Choroid plexus epithelial cell (primary cell): ENCODE measurements at regions not wholly inside any gene's neighbourhood (a gene's known extent, or its start where the extent isn't known, plus 50 kb on each side); places are given as distances from the start of the nearest gene placed in this dataset.

Source experiments
- DNase-seq: peaks from one replicate; pipeline ENCODE4 v3.0.0-alpha.2; 2010; ENCODE audit warnings: low read depth
- H3K4me3 ChIP-seq: 2 replicates; pipeline ENCODE4 v1.5.1; 2011; ENCODE audit warnings: low read depth, mild to moderate bottlenecking, control low read depth, low read length, moderate library complexity
- TF ChIP-seq, protein P1 (sequence below): conservative IDR thresholded peaks from 2 replicates; pipeline ENCODE4 v1.5.1; 2011; ENCODE audit warnings: low read depth, mild to moderate bottlenecking, control low read depth, inconsistent platforms, low read length, moderate library complexity

DNA sequence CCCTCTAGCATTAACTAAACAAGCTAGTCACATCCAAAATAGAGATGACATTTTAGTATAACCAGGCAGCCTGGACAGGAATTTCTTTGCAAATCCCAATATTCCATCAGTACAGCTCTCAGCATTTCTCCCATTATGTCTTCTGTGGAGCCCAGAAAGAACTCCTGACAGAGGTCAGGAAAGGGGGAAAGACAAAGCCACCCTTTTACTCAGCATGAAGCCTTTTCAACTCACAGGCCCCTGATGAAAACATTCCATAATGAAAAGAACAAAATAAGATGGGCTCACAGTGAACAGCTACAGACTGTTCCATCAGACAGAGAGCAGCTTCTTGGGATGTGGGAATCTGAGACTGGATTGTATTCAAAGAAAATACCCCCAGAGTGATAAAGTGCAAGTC is 80.6 kb downstream of the TEX35 start:
- TF ChIP-seq, protein P1, sequence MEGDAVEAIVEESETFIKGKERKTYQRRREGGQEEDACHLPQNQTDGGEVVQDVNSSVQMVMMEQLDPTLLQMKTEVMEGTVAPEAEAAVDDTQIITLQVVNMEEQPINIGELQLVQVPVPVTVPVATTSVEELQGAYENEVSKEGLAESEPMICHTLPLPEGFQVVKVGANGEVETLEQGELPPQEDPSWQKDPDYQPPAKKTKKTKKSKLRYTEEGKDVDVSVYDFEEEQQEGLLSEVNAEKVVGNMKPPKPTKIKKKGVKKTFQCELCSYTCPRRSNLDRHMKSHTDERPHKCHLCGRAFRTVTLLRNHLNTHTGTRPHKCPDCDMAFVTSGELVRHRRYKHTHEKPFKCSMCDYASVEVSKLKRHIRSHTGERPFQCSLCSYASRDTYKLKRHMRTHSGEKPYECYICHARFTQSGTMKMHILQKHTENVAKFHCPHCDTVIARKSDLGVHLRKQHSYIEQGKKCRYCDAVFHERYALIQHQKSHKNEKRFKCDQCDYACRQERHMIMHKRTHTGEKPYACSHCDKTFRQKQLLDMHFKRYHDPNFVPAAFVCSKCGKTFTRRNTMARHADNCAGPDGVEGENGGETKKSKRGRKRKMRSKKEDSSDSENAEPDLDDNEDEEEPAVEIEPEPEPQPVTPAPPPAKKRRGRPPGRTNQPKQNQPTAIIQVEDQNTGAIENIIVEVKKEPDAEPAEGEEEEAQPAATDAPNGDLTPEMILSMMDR: no peak

DNA sequence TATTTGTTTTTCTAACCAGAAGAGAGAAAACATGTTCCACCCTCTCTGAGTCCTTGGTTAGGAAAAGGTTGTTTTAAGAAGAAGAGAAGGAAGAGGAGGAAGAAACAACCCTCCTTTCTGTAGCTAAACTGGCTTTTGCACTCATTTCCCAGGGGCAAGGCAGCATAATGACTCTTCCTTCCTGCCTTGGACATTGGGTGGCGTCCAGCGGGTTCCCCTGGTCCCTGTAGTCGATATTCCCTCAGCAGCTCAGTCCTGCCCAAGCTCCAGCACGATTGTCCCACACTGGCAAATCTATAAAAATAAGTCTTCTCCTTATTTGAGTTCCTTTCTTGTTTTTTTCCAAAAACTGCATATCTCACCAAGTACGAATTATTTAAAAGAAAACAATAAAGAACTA is 81.2 kb downstream of the TEX35 start:
- H3K4me3 ChIP-seq: no peak overlapping the region
- TF ChIP-seq, protein P1: no peak
- DNase-seq: no peak

More for the DNA sequence above, 80.6 kb downstream of the TEX35 start:
- no peak for DNase-seq
- no peak overlapping the region for H3K4me3 ChIP-seq

DNA sequence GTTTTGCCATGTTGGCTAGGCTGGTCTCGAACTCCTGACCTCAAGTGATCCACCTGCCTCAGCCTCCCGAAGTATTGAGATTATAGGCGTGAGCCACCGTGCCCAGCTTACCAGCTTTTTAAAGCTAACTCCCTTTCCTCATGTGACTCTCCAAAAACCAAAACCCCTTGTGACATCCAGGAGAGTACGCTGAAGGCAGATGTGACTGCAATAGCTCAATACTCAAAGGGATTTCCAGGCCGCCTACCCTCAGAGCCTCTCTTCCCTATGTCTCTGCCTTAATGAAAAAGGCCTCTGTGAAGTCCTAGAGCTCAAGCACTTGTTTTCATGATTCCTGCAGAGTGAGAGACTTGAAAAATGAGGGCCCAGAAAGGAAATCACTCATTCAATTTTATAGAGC is 82.6 kb downstream of the TEX35 start:
- DNase-seq: no peak
- TF ChIP-seq, protein P1: no peak

DNA sequence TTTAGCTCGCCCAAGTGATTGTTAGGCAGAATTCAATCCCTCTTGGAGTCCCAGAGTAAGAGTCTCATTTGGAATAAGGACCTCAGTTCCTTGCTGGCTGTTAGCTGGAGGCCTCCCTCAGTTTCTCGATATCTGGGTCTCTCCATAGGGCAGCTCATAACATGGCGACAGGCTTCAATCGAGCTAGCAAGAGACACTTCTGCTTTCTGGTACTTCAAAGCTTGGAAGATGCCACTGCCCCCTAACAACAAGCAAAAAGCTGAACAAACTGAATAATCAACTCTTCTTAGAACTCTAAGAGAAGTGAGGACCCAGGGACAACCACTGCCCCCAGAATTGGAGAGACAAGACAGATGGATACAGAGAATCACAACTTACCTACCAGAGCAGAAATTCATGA is 86.2 kb downstream of the TEX35 start:
- no peak for DNase-seq
- TF ChIP-seq, protein P1: no peak
- no peak overlapping the region for H3K4me3 ChIP-seq

More for the DNA sequence above, 82.6 kb downstream of the TEX35 start:
- no peak overlapping the region for H3K4me3 ChIP-seq

DNA sequence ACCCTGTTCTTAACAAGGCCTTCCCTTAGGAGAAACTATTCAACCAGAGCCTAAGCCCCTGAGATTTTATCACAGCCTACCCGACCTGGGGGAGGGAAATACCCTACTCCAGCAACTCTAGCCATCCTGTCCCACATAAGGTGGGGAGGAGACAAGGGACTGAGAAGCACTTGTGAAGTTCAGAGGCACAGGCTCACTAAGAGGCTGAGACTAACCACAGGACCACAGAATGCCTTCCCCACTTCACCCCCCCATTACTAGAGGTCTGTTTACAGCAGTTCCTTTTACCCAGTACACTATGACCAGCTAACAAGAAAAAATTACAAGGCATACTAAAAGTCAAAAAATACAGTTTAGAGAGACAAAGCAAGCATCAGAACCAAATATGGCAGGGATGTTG is 86.8 kb downstream of the TEX35 start:
- DNase-seq: no peak
- H3K4me3 ChIP-seq: no peak overlapping the region
- TF ChIP-seq, protein P1: no peak

DNA sequence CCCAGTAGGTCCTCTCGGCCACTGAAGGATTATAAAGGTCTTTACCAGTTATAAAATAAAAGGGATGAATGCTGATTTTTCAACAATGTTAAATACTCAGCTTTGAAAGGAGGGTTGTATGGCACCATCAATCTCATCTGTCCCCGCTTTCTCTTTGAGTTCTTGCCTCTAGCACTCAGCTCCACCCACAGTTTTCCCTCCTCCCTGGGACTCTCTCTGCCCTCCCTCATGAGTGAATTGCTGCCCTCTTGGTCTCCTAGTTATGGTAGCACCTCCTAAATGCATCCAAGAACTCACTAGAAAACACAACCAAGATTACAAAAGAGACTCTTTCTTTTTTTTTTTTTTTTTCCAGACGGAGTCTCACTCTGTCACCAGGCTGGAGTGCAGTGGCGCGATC is 91.0 kb downstream of the TEX35 start:
- no peak for DNase-seq
- TF ChIP-seq, protein P1: no peak
- no peak overlapping the region for H3K4me3 ChIP-seq

DNA sequence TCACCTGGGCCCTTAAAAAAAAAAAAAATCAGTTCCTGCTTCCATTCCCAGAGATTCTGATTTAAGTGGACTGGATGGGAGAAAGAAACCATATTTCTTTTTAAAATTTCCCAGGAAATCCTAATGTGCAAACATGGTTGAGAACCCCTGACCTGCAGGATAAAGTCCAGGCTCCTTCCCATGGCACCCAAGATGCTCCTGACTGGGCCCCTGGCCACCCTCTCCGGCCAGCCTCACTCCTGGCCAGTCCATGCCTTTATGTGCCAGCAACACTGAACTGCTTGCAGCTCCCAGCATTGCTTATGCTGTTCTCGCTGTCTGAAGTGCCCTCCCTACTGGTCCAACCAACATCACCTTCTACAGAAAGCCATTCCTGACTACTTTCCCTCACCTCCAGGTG is 93.9 kb downstream of the TEX35 start:
- TF ChIP-seq, protein P1: no peak
- DNase-seq: no peak
- no peak overlapping the region for H3K4me3 ChIP-seq
